Type B pancreatic cell (in vitro differentiated cells): ENCODE measurements at regions not wholly inside any gene's neighbourhood (a gene's known extent, or its start where the extent isn't known, plus 50 kb on each side); places are given as distances from the start of the nearest gene placed in this dataset.
"Not testable (repeated sequence)": the region's sequence is repeated elsewhere in the genome, so short reads cannot be mapped to it uniquely, and the experiment has no call there.

Experiments
- DNase-seq: peaks from one replicate; pipeline ENCODE4 v3.0.0; 2021; ENCODE audit warnings: mixed read lengths; ENCODE audit not compliant: unreplicated experiment; ENCODE audit errors: extremely low spot score
- H3K27ac Mint-ChIP-seq: 2 replicates; pipeline ENCODE4 v1.8.0; 2021; ENCODE audit warnings: mild to moderate bottlenecking, mixed read lengths
- H3K27me3 Mint-ChIP-seq: 2 replicates; pipeline ENCODE4 v1.8.0; 2021; ENCODE audit warnings: mixed read lengths
- H3K36me3 Mint-ChIP-seq: 2 replicates; pipeline ENCODE4 v1.8.0; 2021; ENCODE audit warnings: mixed read lengths
- H3K4me1 Mint-ChIP-seq: one replicate; pipeline ENCODE4 v1.8.0; 2021; ENCODE audit warnings: mixed read lengths; ENCODE audit not compliant: unreplicated experiment
- H3K4me3 Mint-ChIP-seq: 2 replicates; pipeline ENCODE4 v1.8.0; 2021; ENCODE audit warnings: mild to moderate bottlenecking, mixed read lengths
- H3K9me3 Mint-ChIP-seq: 2 replicates; pipeline ENCODE4 v1.8.0; 2021; ENCODE audit warnings: mixed read lengths
- CTCF ChIP-seq: fragments of 200-600 bp; sonication (generic); conservative IDR thresholded peaks from 2 replicates; pipeline ENCODE4 v1.5.0; 2021; ENCODE audit warnings: antibody characterized with exemption, mild to moderate bottlenecking

GRCh38 chr13:19123502-19123901 lies 58.1 kb downstream of the TUBA3C start:
- H3K4me1 Mint-ChIP-seq: no peaks in the 10 kb centered on the region
- H3K4me3 Mint-ChIP-seq: no peak overlapping the region
- TF ChIP-seq CTCF: no peak
- H3K9me3 Mint-ChIP-seq: peaks cover 16% of the 10 kb centered on the region
- no peak for DNase-seq
- no peak overlapping the region for H3K27ac Mint-ChIP-seq
- H3K36me3 Mint-ChIP-seq: no peaks in the 10 kb centered on the region
- H3K27me3 Mint-ChIP-seq: no peaks in the 10 kb centered on the region

GRCh38 chr13:19117913-19118739 lies 63.5 kb downstream of the TUBA3C start:
- no peaks in the 10 kb centered on the region for H3K27me3 Mint-ChIP-seq

GRCh38 chr13:19109225-19109624 lies 72.4 kb downstream of the TUBA3C start:
- not testable (repeated sequence) for H3K9me3 Mint-ChIP-seq, H3K4me1 Mint-ChIP-seq, H3K4me3 Mint-ChIP-seq, H3K36me3 Mint-ChIP-seq, H3K27me3 Mint-ChIP-seq, H3K27ac Mint-ChIP-seq, DNase-seq

More at GRCh38 chr13:19117913-19118739, 63.5 kb downstream of the TUBA3C start:
- no peak for DNase-seq
- no peaks in the 10 kb centered on the region for H3K4me1 Mint-ChIP-seq
- no peak overlapping the region for H3K27ac Mint-ChIP-seq
- no peaks in the 10 kb centered on the region for H3K36me3 Mint-ChIP-seq
- H3K4me3 Mint-ChIP-seq: no peak overlapping the region
- no peak for TF ChIP-seq CTCF
- H3K9me3 Mint-ChIP-seq: peaks cover 20% of the 10 kb centered on the region

- no peak for TF ChIP-seq CTCF
- H3K9me3 Mint-ChIP-seq: no peaks in the 10 kb centered on the region
- H3K4me1 Mint-ChIP-seq: no peaks in the 10 kb centered on the region
- H3K4me3 Mint-ChIP-seq: no peak overlapping the region
- H3K27ac Mint-ChIP-seq: no peak overlapping the region
- no peaks in the 10 kb centered on the region for H3K36me3 Mint-ChIP-seq
- H3K27me3 Mint-ChIP-seq: no peaks in the 10 kb centered on the region
- no peak for DNase-seq
These were observed 78.5 kb downstream of the TUBA3C start for GRCh38 chr13:19103140-19103539.

GRCh38 chr13:19093369-19093768 lies 88.3 kb downstream of the TUBA3C start:
- Mint-ChIP-seq H3K4me3 (no peak overlapping the region), H3K36me3 (no peaks in the 10 kb centered on the region), H3K27me3 (no peaks in the 10 kb centered on the region), H3K9me3 (peaks cover 4% of the 10 kb centered on the region), H3K4me1 (no peaks in the 10 kb centered on the region), H3K27ac (no peak overlapping the region)
- TF ChIP-seq CTCF: no peak
- no peak for DNase-seq

- H3K9me3 Mint-ChIP-seq: no peaks in the 10 kb centered on the region
- H3K4me3 Mint-ChIP-seq: no peak overlapping the region
- H3K4me1 Mint-ChIP-seq: no peaks in the 10 kb centered on the region
- no peaks in the 10 kb centered on the region for H3K27me3 Mint-ChIP-seq
- no peaks in the 10 kb centered on the region for H3K36me3 Mint-ChIP-seq
- H3K27ac Mint-ChIP-seq: no peak overlapping the region
- no peak for DNase-seq
- no peak for TF ChIP-seq CTCF
These were observed 91.1 kb downstream of the TUBA3C start for GRCh38 chr13:19090495-19090894.
